ENCODE measurements at regions not wholly inside any gene's neighbourhood (a gene's known extent, or its start where the extent isn't known, plus 50 kb on each side); places are given as distances from the start of the nearest gene placed in this dataset.
A peak's percentile ranks its signal among the peaks of the same experiment; 100 is the strongest.

DNA sequence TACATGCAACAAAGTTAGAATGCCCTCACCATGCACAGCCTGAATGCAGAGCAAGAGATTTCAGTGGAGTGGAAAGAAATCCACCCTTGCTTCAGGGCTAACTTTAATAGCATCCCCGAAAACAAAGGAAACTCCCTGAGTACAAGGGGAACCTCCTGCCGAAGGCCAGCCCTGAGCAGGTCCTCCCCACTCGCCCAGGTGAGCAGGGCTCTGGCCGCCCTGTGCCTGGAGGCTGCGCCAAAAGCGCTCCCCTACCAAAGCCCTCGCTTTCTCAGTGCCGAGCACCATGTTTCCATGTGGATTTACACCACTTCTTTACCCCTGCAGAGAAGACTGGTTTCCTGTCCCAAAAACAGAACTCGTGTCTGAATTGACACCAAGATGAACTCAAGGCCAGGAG, 61.9 kb upstream of the RPS6KA2 start:
- no CpG with 5 or more reads among the region's 9 CpGs for WGBS (ENCODE audit: extremely low coverage, insufficient read length, low lambda C conversion rate)

More for the DNA sequence above, 61.9 kb upstream of the RPS6KA2 start:
- no peak overlapping the region for H4K91ac ChIP-seq (ENCODE audit: insufficient read length, low read depth, low read length)
- no peaks in the 10 kb centered on the region for H3K4me1 ChIP-seq (ENCODE audit: insufficient read depth, low read length)
- H3K27me3 ChIP-seq (ENCODE audit: insufficient read depth, low read length) = no peaks in the 10 kb centered on the region
- no peak overlapping the region for H2BK120ac ChIP-seq (ENCODE audit: low read depth, low read length, poor library complexity, severe bottlenecking)
- no peak overlapping the region for H2BK20ac ChIP-seq (ENCODE audit: low read depth, low read length, poor library complexity, severe bottlenecking)
- H3K79me1 ChIP-seq (ENCODE audit: insufficient read depth, low read depth, low read length, poor library complexity, severe bottlenecking) = no peaks in the 10 kb centered on the region
- H3K79me2 ChIP-seq (ENCODE audit: insufficient read depth, low read length) = no peaks in the 10 kb centered on the region
- Mint-ChIP-seq H3K9me3 (no peaks in the 10 kb centered on the region; a peak in 1 of 5 replicates), H3K4me3 (no peak overlapping the region), H3K27ac (peak overlapping the region in 1 of 3 experiments; percentile 51; a peak in 1 of 7 replicates), H3K4me1 (peaks cover 20 to 31% of the 10 kb centered on the region in 2 experiments), H3K36me3 (ENCODE audit: insufficient read depth in 1 of 3, low read depth in 3 of 3) (no peaks in the 10 kb centered on the region), H3K27me3 (ENCODE audit: low read depth) (peaks cover 9% of the 10 kb centered on the region)
- H4K8ac ChIP-seq (replicated peaks; ENCODE audit: insufficient read length, low read depth, low read length) = no peak overlapping the region
- no peak overlapping the region for H3K56ac ChIP-seq (ENCODE audit: insufficient read length, low read depth, low read length)
- no peak overlapping the region for H3K23ac ChIP-seq (ENCODE audit: insufficient read length, low read depth, low read length)
- no peak overlapping the region for H2AFZ ChIP-seq (ENCODE audit: low read length)
- no peak overlapping the region for H3K9ac ChIP-seq (ENCODE audit: extremely low read depth, insufficient read length, low read length)
- no peaks in the 10 kb centered on the region for H3K23me2 ChIP-seq (ENCODE audit: insufficient read length, low read depth, low read length, poor library complexity, severe bottlenecking)
- H3K4ac ChIP-seq (ENCODE audit: low read depth, low read length) = no peak overlapping the region
- no peaks in the 10 kb centered on the region for H4K20me1 ChIP-seq (ENCODE audit: control insufficient read depth, insufficient read depth, insufficient read length)
- H3K4me2 ChIP-seq (ENCODE audit: insufficient read depth, insufficient read length, low read length) = no peak overlapping the region
- H2BK12ac ChIP-seq (ENCODE audit: insufficient read length, low read depth, low read length) = no peak overlapping the region
- H4K5ac ChIP-seq (ENCODE audit: insufficient read length, low read depth, low read length) = no peak overlapping the region
- no peak for TF ChIP-seq CTCF (conservative IDR thresholded peaks at IDR 0.05)
- H2AK5ac ChIP-seq (ENCODE audit: insufficient read length, low read length) = no peak overlapping the region
- no peak for DNase-seq
- no peak overlapping the region for H2BK15ac ChIP-seq (ENCODE audit: low read depth, low read length)
- H3T11ph ChIP-seq (ENCODE audit: low read length) = no peak overlapping the region
- no peak overlapping the region for H3K18ac ChIP-seq (ENCODE audit: insufficient read length, low read depth, low read length)
- H2BK5ac ChIP-seq (ENCODE audit: insufficient read length, low read length) = no peak overlapping the region
- no peak overlapping the region for H3K27ac ChIP-seq (ENCODE audit: insufficient read length, low read depth, low read length)
- H3K9me3 ChIP-seq (ENCODE audit: control insufficient read depth, low read depth, low read length) = no peaks in the 10 kb centered on the region
- H3K14ac ChIP-seq (ENCODE audit: insufficient read depth, low read length) = no peak overlapping the region

Measured in H9 (cell line).